ENCODE measurements at regions not wholly inside any gene's neighbourhood (a gene's known extent, or its start where the extent isn't known, plus 50 kb on each side); places are given as distances from the start of the nearest gene placed in this dataset.

DNA sequence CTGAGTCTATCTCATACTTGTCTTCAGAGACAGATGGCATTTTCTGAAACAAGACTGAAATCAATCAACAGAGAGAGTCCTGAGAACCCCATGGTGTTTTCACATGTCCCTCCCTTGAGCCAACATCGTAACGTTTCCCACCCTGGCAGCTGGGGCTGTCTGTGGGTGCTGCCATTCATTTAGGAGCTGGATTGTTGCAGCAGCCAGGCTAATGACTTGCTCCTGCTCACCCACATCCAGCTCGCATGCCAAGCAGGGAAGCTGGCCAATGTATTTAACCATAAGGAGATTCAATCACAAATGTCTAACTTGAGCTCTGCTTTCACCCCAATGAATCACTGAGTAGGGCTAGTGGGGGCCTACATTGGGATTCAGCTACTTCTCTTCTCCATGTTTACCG lies 146.1 kb downstream of the ADRA2A start:
- Histone ChIP-seq H3K9me2 (replicated peaks; ENCODE audit: low read depth, low read length) (no peaks in the 10 kb centered on the region), H3K4me1 (ENCODE audit: insufficient read depth, low read length, poor library complexity, severe bottlenecking) (no peaks in the 10 kb centered on the region), H3K36me3 (ENCODE audit: insufficient read depth, low read length) (no peaks in the 10 kb centered on the region), H4K20me1 (ENCODE audit: insufficient read depth, low read length, poor library complexity, severe bottlenecking) (no peaks in the 10 kb centered on the region), H2AFZ (ENCODE audit: low read length) (no peak overlapping the region), H3K4me2 (ENCODE audit: low read depth, low read length, poor library complexity, severe bottlenecking) (no peak overlapping the region), H3K27me3 (ENCODE audit: insufficient read depth, low read length, poor library complexity, severe bottlenecking) (no peaks in the 10 kb centered on the region), H3K79me2 (ENCODE audit: insufficient read depth, low read length) (no peaks in the 10 kb centered on the region), H3K9me3 (ENCODE audit: insufficient read depth, low read depth, low read length) (no peaks in the 10 kb centered on the region), H3K4me3 (ENCODE audit: low read length, poor library complexity, severe bottlenecking) (no peak overlapping the region), H3K9ac (ENCODE audit: low read depth, low read length, poor library complexity, severe bottlenecking) (no peak overlapping the region), H3F3A (ENCODE audit: low read depth) (no peaks in the 10 kb centered on the region)
- no peak for TF ChIP-seq EZH2phosphoT487 (IDR thresholded peaks at IDR 0.05; ENCODE audit: borderline replicate concordance)
- TF ChIP-seq, protein P1, sequence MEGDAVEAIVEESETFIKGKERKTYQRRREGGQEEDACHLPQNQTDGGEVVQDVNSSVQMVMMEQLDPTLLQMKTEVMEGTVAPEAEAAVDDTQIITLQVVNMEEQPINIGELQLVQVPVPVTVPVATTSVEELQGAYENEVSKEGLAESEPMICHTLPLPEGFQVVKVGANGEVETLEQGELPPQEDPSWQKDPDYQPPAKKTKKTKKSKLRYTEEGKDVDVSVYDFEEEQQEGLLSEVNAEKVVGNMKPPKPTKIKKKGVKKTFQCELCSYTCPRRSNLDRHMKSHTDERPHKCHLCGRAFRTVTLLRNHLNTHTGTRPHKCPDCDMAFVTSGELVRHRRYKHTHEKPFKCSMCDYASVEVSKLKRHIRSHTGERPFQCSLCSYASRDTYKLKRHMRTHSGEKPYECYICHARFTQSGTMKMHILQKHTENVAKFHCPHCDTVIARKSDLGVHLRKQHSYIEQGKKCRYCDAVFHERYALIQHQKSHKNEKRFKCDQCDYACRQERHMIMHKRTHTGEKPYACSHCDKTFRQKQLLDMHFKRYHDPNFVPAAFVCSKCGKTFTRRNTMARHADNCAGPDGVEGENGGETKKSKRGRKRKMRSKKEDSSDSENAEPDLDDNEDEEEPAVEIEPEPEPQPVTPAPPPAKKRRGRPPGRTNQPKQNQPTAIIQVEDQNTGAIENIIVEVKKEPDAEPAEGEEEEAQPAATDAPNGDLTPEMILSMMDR (conservative IDR thresholded peaks at IDR 0.05; ENCODE audit: low read length), result no peak

DNA sequence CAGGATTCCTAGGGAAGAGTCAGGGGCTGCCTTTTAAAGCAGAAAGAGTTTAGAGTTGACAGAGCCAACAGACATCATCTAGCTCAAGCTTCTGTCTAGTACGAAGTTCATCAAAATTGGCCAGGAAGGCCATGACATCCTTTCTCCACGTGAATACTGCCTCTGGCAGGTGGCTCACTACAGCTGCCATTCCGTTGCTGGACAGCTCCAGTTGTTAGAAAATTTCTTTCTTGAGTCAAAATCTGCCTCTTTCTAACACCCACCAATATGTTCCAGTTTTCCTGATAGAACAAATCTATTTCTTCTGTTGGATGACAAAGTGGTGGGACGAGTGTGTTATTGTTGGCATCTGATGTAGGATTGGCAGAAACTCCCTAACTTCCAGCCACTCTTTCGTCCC lies 154.9 kb downstream of the ADRA2A start:
- no peak for TF ChIP-seq EZH2phosphoT487 (IDR thresholded peaks at IDR 0.05; ENCODE audit: borderline replicate concordance)
- TF ChIP-seq, protein P1 (conservative IDR thresholded peaks at IDR 0.05; ENCODE audit: low read length), result no peak

DNA sequence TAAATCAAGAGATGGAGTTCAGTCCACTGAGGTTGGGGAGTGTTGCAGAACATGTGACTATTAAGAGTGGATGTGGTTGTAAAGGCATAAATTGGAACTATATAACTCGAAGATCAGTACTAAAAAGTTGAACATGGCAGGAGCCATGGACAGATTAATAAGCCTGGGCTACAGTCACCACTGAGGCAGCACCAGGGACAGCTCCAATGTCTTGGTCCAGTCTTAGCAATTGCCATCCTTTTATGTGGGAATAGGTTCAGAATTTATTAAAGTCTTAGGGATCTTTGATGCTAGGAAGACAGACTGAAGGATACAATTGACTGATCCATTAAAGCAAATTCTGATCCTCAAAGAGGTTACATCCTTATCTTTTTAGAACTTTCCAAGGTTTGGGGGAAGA lies 156.6 kb downstream of the ADRA2A start:
- Histone ChIP-seq H3K9ac (ENCODE audit: low read depth, low read length, poor library complexity, severe bottlenecking) (no peak overlapping the region), H3K79me2 (ENCODE audit: insufficient read depth, low read length) (no peaks in the 10 kb centered on the region), H4K20me1 (ENCODE audit: insufficient read depth, low read length, poor library complexity, severe bottlenecking) (no peaks in the 10 kb centered on the region), H2AFZ (ENCODE audit: low read length) (no peak overlapping the region), H3K9me2 (replicated peaks; ENCODE audit: low read depth, low read length) (no peaks in the 10 kb centered on the region), H3F3A (ENCODE audit: low read depth) (no peaks in the 10 kb centered on the region), H3K36me3 (ENCODE audit: insufficient read depth, low read length) (no peaks in the 10 kb centered on the region), H3K4me1 (ENCODE audit: insufficient read depth, low read length, poor library complexity, severe bottlenecking) (no peaks in the 10 kb centered on the region), H3K4me3 (ENCODE audit: low read length, poor library complexity, severe bottlenecking) (no peak overlapping the region), H3K4me2 (ENCODE audit: low read depth, low read length, poor library complexity, severe bottlenecking) (no peak overlapping the region), H3K27me3 (ENCODE audit: insufficient read depth, low read length, poor library complexity, severe bottlenecking) (no peaks in the 10 kb centered on the region), H3K9me3 (ENCODE audit: insufficient read depth, low read depth, low read length) (no peaks in the 10 kb centered on the region; the same call in 1 of the 2 replicates)
- TF ChIP-seq, protein P1 (conservative IDR thresholded peaks at IDR 0.05; ENCODE audit: low read length), result no peak

More for the DNA sequence above, 154.9 kb downstream of the ADRA2A start:
- no peaks in the 10 kb centered on the region for H3K4me1 ChIP-seq (ENCODE audit: insufficient read depth, low read length, poor library complexity, severe bottlenecking)
- H3K36me3 ChIP-seq (ENCODE audit: insufficient read depth, low read length), result no peaks in the 10 kb centered on the region
- no peaks in the 10 kb centered on the region for H3K27me3 ChIP-seq (ENCODE audit: insufficient read depth, low read length, poor library complexity, severe bottlenecking)
- no peaks in the 10 kb centered on the region for H3K9me3 ChIP-seq (ENCODE audit: insufficient read depth, low read depth, low read length)
- no peak overlapping the region for H3K9ac ChIP-seq (ENCODE audit: low read depth, low read length, poor library complexity, severe bottlenecking)
- H3F3A ChIP-seq (ENCODE audit: low read depth), result no peaks in the 10 kb centered on the region
- no peak overlapping the region for H3K4me3 ChIP-seq (ENCODE audit: low read length, poor library complexity, severe bottlenecking)
- H3K79me2 ChIP-seq (ENCODE audit: insufficient read depth, low read length), result no peaks in the 10 kb centered on the region
- no peaks in the 10 kb centered on the region for H3K9me2 ChIP-seq (replicated peaks; ENCODE audit: low read depth, low read length)
- no peak overlapping the region for H3K4me2 ChIP-seq (ENCODE audit: low read depth, low read length, poor library complexity, severe bottlenecking)
- H4K20me1 ChIP-seq (ENCODE audit: insufficient read depth, low read length, poor library complexity, severe bottlenecking), result no peaks in the 10 kb centered on the region
- H2AFZ ChIP-seq (ENCODE audit: low read length), result no peak overlapping the region

Data from Loucy (cell line).